LHCN-M2 (cell line): ENCODE measurements at regions not wholly inside any gene's neighbourhood (a gene's known extent, or its start where the extent isn't known, plus 50 kb on each side); places are given as distances from the start of the nearest gene placed in this dataset.

Source experiments
- DNase-seq: peaks from one replicate; pipeline ENCODE4 v3.0.0-alpha.2; 2012; ENCODE audit warnings: low read depth

DNA sequence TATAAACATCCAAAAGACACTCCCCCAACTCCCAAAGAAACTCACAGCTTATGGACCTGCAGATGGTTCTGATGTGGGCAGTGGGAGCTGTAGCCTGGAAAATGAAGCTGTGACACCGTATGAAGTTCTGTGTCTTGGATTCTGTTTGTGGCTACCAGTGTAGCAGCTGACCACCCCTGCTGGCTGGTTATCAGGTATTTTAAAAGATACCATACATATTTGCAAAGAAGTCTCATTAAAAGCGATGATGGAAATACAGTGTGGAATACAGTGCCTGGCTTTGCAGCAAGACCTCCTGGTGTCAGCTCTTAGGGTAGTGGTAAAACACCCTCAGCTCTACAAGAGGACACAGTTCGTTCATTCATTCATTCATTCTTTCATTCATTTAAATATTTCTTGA lies 194.3 kb upstream of the PRKCQ start:
- no peak for DNase-seq

DNA sequence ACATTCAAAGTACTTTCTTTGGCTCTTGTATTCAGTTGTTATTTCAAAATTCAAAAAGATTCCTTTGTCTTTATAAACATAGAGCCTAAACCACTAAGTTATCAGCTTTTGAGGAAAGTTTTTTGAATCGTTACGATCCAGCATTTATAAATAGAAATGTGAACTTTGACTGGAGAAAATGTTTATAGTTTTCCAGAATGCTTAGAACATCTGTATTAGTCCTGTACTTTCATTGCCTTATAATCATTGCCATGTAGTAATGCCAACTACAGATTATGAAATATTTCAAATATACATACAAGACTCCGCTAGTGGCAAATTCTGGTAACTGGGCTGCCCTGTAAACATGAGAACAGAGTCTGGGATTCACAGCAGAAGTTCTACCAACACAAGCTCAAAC lies 191.3 kb upstream of the PRKCQ start:
- DNase-seq = no peak

DNA sequence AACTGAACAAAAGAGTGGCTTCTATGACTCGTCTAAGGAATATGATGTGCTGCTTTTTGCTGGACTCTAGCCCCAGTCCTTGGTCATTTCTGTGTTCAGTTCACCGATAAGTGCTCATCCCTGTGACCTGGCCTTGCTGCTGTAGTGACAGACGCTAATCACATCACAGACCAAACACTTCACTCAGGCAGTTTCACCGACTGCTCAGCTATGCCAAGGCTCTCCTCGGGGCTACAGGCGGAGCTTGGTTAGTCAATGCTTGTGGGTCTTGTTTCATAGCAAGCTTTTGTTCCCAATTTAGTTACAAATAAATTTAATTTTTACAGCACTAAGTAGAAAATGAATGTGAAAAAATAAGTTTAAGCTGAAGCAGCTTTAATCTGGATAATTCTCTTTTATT lies 190.8 kb upstream of the PRKCQ start:
- no peak for DNase-seq

DNA sequence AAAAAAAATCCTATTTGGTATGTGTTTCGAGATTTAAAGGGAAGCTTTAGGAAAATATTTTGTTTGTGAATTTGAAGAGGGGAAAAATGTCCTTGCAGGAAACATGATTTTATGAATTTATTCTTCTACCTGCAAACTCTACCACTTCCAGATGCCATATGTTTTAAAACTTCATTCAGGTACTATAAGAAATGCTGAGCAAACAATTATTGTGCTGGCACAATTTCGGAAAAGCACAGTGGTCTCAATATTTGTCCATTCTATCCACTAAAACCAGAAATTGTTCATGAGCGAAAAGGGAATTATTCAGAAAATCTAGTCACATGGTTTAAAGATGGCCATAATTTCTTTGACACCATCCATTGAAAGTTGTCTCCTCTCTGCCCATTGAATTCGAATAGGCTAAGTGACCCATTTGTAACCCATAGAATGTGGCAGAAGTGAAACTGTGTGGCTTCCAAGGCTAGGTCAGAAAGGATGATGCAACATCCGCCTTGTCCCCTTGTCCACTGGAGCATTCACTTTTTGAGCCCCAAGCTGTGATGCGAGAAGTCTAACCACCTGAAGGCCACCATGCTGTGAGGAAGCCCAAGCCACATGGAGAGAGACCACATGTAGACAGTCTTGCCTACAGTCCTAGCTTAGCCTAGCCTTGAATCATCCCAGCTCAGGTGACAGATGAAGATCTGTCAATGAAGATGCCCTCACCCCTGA lies 189.8 kb upstream of the PRKCQ start:
- no peak for DNase-seq

DNA sequence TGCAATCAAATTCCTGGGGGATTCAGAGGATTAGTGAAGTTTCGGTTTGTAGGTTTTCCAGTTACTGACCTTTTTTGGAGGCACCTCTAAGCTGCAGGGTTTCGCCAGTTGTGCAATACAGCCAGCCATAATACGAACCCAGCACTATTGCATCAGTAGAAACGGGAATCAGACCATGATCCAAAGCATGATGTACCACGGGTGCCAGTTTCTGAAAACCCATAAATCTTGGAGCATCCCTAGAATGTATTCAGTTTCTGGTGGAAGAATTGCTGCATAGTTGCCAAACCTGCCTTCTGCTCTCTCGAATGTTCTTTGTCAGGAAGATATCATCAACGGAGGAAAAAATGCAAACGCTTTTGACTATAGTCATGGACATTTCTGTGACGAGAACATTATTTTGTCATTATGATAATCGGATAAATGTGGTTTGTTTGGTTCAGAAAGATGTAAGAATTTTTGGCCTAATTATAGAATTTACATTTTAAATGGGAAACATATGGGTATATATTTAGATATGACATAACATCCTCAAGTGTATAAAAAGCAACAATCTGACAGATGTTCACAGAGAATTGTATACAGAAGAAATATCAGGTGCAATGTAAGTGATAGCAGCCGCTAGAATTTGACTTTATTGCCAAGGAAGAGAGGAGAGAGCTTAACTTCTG lies 186.2 kb upstream of the PRKCQ start:
- peak; percentile 55 for DNase-seq

DNA sequence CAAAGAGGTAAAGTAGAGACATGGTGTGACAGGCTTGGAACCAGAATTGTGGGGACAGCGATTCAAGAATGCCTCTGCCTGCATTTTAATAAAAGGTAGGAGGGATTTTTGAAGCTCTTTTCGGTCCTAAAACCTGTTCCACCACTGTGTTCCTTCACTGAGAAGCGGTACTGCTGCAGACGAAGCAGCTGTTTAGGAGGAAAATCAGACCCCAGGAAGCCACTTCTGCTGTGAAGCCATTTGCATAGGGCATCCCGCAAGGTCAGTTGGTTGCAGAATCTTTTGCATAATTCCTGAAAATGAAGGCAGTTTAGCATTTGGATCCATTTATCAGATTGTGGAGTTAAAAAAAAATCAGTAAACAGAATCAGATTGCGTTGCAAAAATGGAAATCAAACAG lies 183.3 kb upstream of the PRKCQ start:
- no peak for DNase-seq

DNA sequence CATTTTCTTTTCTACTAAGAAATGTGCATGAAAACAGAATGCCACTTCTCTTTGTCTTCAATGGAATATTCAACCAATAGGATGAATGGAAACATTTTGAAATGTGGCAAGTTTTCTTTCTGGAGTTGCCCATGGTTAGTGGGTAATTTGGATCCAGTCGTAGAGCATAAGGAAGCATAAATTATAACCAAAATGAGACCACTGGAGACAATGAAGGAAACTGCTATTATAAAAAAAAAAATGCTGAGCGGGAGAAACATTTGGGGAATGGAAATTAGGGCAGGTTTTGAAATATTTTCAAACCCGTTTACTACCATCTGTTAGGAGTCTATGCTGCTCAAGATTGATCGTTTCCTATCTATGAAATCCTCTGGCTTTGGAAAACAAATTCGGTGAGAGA lies 182.9 kb upstream of the PRKCQ start:
- no peak for DNase-seq

DNA sequence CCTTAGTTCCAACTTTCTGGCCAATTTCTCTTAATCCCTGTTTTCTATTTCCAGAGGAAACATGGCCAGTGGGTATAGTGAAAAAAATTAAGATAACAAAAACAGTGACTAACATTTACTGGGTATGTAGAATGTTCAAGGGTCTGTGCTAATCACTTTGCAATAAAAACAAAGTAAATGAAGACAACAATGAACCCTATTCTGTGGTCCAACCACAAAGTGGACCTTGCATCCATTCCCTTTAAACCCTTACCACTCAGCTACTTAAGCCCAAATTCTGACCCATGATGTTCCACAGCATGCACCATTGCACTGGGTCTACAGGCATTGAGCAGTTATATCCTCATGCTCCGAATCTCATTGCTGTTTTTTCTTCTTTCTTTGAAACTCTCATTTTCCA lies 179.9 kb upstream of the PRKCQ start:
- no peak for DNase-seq

DNA sequence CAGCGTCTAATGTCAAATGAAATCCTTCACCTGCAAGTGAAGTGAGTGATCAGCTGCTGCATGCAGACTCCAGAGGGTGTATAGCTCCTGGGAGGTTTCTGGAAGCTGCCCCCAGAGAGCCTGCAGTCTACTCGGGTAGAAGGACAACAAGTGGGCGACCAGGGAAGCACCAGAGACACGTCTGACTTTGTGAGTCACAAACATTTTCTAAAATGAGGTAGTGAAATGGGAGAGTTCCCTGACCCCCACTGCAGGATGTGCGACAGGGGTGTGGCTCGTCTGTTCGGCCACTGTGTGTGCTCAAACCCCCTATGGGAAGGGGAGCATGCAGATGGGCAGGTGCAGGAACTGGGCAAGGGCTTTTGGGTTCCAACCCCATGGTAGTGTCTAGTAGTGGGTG lies 177.1 kb upstream of the PRKCQ start:
- no peak for DNase-seq

DNA sequence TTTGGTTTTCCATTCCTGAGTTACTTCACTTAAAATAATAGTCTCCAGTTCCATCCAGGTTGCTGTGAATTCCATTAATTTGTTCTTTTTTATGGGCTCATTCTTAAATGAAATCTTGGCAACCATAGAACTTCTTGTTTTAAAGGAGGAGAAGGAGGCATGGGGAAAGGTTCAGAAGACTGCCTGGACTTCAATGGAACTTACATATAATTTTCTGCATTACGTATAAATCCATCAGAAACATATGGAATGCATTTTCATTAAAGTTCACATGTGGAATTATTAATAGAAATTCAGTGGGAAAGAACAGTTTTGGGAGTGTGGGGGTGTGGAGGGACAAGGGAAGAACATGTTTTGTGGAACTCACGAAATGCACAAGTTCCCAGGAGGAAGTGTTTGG lies 176.6 kb upstream of the PRKCQ start:
- no peak for DNase-seq

DNA sequence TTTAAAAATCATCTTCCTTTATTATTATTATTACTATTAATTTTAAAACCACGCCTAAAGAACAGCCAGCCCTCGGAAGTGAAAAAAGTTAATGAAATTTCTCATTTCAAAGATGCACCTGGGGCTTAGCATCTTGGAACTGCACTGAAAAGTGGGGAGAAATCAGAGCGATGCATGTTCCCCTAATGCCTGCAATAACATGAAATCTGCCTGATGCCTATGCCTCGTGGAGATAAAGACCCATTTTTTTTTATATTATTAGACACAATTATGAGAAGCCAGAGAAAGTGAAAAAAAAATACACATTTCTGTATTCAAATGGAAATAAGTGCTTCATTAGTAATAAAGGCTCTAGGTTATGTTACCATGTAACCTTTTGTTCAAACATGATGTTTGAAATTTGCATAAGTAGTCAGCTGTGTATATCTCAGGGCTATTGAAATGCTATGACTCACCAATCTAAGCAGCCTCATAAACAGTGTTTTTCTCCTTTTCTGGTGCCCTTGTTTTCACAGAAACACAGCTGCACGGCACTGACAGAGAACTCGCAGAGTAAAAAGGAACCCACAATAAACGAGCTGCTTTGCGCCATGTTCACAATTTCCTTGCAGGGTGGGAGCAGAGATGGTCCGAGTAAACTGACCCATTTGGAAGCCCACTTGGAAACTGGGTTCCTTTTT lies 175.8 kb upstream of the PRKCQ start:
- DNase-seq = peak; percentile 87

DNA sequence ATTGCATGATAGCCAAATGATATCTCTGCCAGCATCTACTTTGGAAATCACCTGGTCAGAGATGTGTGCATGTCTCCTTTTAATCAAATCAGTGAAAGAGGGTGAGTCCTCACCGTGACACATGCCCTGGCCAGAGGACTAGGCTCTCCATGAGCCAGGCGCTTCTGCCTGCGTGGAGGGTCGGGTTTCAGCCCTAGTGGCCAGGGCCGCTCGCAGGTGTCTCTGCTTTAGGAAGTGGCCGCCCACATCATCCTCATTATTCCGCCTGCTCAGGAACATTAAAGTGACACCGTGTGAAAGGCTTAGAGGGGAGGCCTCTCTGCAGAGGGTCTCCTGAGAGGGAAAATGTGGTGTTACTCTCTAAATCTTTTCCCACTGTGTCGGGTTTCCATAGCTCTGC lies 173.6 kb upstream of the PRKCQ start:
- DNase-seq = no peak

DNA sequence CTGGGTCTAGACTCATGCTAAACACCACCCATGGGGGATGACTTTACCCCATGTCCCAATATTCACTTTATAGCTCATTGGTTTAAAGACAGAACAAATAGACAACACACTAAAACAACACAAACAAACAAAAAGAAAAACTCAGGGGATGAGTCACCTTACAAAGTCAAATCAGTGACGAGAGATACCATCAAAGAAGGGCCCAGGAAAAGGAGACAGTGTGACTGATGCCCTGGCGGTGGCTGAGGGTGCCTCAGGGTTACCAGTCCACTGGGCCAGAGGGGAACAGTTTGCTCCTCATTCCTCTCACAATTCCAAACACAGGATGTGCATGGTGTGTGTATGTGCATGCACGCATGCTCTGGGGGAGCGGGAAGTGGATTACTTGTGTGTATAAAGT lies 171.3 kb upstream of the PRKCQ start:
- no peak for DNase-seq

DNA sequence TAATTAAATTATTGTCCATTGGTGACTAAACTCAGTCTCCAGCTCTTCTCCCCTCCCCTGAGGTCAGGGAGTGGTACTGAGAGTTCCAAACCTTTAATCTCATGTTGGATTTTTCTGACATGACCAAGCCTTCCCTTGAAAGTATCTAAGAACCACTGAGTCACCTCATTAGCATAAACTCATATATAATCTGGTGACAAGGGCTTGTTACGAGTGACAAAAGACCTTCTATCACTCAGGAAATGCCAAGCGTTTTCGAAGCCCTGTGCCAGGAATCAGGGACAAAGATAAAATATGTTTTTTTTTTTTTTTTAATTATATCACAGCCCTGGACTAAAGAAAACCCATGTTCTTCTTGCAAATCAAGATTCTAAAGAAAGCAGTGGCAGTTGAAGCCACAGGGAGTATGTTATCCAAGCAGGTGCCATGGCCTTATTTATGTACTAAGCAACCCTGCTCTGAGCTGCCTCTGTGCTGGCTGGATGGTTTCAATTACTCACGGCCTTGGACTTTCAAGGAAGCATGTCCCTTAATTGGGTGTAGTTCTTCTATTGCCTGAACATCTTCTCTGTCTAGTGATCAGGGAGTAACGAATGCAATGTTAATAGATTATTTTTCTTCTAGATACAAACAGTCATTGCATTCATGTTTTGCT lies 169.0 kb upstream of the PRKCQ start:
- peak; percentile 46 for DNase-seq

DNA sequence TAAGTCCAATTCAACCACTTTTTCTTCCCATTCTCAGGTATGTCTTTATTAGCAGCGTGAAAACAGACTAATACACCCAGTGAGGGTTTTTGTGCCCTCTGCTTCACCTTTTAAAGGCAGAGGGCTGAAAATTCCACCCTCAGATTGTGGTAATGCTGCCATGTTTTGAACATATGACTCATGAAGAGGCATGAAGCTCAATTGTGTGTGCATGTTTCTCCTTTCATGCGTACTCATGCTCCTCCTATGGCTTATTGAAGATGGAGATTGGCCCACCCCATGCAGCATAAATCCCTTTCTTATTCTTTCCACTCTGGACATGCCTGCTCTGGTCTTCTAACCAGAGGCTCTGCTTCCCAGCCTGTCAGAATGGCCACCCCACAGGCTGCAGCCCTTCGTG lies 168.0 kb upstream of the PRKCQ start:
- no peak for DNase-seq

DNA sequence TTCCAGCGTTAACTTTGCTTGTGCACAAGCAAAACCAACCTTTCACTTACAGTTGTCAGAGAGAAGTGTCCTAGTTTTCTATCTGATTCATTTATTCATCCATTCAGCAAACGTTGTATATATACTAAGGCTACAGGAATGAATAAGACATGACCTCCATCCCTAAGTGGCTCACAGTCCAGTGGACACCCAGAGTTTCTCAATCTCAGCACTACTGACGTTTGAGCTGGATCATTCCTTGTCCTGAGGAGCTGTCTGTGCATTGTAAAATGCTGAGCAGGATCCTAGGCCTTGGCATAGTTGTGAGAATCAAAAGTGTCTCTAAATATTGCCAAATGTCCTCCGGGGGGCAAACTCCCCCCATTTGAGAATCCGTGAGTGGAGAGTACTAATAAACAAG lies 166.7 kb upstream of the PRKCQ start:
- DNase-seq = no peak

DNA sequence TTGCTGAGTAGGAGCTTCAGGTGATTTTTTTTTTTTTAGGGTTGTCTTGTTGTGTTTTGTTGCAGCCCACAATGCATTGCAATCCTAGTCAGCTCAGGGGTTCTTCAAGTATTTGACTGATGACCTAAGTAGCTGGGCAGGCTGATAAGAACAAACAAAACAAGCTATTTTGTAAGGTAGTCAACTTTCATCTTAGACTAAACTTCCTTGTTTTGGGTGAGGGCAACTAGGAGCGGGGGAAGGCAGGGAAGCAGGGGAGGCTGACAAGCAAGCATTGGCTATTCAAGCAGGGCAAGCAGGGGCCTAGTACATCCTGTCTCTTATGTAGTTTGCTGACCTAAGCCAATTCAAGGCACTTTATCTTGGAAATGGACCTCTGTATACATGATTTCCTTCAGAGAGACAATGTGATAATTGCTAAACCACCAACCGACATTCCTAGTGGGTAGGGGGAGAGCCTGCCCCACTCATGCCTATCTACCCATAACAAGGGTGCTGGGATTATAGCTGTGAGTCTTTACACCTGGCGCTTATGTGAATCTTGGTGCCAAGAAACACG lies 163.3 kb upstream of the PRKCQ start:
- DNase-seq = no peak

DNA sequence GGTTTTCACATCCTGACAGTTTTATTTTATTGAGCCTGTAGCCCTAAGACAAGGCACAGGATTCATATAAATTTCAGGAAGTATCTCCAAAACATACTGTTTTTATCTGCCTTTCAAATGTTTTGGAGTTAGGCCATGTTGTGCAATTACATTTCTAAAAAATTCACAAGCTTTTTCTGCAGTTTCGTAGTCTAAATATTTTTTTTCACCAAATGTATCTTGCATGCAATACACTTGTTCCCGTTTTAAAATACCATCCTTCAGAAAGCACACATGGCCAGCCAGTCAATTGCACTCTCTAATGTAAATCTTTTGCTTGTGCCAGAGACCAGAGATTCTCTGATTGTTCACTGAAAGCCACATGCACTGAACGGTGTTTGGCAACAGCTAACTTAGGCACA lies 161.5 kb upstream of the PRKCQ start:
- no peak for DNase-seq

DNA sequence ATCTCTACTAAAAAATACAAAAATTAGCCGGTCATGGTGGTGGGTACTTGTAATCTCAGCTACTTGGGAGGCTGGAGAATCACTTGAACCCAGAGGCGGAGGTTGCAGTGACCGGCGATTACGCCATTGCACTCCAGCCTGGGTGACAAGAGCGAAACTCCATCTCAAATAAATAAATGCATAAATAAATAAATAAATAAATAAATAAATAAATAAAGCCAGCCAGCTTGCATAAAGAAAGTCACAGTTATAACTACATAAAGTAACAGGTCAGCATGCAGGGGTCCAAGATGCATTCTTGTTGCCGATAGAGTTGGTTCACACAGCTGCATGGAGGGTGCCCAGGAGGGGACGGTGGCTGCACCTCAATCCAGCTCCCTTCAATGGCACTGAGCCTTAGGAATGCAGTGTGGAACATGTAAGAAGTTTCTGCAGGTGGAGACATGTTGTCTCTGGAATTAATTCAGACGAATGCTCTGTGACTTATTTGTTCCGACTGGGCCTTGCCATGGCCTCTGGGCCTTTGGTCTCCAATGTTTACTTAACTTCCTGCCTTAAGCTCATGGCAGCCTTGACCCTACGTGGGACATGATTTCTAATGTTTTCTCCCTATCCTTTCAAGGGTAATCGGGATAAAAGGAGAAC lies 159.6 kb upstream of the PRKCQ start:
- no peak for DNase-seq

DNA sequence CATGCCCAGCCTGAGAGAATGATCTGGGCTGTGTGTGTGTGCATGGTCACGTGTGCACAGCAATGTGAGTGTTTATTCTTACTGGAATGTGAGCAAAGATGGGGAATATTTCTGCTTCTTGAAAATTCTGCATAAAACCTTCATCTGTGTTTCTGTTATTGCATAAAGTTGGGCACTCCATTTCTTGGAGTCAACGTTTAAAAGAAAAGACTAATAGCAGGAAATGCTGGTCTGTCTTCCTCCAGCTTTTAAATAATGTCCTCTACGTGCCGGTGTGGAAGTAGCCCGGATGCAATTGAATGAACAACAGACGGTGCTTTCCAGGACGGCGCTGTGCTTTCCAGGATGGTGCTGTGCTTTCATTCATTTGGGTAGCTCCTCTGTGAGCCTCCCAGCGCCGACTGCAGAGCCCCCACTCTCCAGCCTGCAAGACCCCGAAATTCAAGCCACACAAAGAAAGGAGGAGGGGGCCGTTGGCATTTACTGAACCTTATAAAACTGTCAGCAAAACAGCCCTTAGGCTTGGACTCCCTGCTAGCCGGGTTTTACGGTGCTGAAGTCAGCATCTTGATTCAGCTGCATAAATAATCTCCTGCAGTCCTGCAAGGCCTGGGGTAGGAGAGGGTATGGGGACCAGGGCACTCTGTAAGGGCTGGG lies 158.2 kb upstream of the PRKCQ start:
- peak; percentile 23 for DNase-seq

DNA sequence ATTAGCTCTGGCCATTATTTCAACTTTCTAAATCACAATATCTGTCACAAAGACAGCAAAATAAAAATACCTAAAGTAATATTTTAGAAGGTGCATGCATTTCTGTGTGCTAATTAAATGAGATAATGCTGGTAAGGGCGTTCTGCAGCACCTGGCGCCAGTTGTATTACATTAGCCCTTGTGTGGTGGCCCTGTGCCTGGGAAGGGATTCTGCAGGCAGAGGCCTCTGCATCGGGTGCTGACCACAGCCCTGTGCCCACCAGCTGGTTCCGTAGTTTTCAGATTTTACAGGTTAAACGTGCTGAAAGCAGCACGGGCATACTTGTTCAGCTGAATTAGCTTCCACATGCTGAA lies 157.7 kb upstream of the PRKCQ start:
- no peak for DNase-seq
